ENCODE measurements at regions not wholly inside any gene's neighbourhood (a gene's known extent, or its start where the extent isn't known, plus 50 kb on each side); places are given as distances from the start of the nearest gene placed in this dataset.

DNA sequence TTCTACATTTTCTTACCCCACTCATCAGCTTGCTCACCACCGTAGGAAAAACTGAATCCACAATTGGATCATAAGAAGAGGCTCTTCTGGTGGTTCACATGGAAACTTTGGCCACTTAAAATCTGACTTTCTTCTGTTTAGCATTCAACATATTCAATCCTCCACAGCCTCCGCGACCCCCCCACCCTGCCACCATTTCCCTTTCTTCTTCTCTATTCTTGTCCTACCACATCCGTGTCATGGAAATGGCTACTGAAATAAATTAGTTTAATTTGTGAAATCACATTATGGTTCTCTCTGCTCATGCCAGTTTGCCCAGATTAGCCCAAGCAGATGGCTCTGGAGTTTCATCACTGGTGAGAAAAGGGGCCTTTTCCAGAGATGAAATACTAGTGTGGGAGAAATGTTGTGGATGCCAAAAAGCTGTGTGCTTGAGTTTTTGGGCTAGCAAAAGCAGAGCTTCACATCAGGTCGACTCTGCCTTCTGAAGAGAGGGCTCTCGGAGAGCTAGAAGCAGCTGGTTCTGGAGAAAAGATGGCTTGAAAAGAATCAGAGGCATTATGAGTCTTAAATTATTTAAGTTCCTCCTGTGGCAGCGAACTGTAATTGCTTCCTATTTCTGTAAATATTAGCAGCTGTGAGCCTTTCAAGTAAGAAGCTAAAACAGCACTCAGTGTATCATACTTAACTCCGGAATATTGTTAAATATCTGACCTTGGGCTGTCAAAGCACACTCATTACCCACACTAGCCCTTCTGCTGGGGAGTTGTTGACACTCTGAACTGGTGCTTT lies 107.1 kb downstream of the MAT2B start:
- no peaks in the 10 kb centered on the region for H3K9me3 ChIP-seq (ENCODE audit: low read length)
- no peak overlapping the region for H3K9ac ChIP-seq (ENCODE audit: low read length)
- H3F3A ChIP-seq (ENCODE audit: insufficient read depth, low read length), result no peaks in the 10 kb centered on the region
- no peaks in the 10 kb centered on the region for H4K20me1 ChIP-seq (ENCODE audit: insufficient read depth, low read length)
- no peaks in the 10 kb centered on the region for H3K36me3 ChIP-seq (ENCODE audit: insufficient read depth, low read length)
- no peak overlapping the region for H3K4me3 ChIP-seq (ENCODE audit: low read depth, low read length, poor library complexity, severe bottlenecking)
- no peaks in the 10 kb centered on the region for H3K9me2 ChIP-seq (ENCODE audit: low read depth, low read length)
- TF ChIP-seq, protein P1, sequence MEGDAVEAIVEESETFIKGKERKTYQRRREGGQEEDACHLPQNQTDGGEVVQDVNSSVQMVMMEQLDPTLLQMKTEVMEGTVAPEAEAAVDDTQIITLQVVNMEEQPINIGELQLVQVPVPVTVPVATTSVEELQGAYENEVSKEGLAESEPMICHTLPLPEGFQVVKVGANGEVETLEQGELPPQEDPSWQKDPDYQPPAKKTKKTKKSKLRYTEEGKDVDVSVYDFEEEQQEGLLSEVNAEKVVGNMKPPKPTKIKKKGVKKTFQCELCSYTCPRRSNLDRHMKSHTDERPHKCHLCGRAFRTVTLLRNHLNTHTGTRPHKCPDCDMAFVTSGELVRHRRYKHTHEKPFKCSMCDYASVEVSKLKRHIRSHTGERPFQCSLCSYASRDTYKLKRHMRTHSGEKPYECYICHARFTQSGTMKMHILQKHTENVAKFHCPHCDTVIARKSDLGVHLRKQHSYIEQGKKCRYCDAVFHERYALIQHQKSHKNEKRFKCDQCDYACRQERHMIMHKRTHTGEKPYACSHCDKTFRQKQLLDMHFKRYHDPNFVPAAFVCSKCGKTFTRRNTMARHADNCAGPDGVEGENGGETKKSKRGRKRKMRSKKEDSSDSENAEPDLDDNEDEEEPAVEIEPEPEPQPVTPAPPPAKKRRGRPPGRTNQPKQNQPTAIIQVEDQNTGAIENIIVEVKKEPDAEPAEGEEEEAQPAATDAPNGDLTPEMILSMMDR (IDR thresholded peaks at IDR 0.05; ENCODE audit: low read length), result no peak
- no peak for TF ChIP-seq EZH2 (IDR thresholded peaks at IDR 0.05; ENCODE audit: borderline replicate concordance, low read length)
- no peak overlapping the region for H2AFZ ChIP-seq (ENCODE audit: low read length)
- no peaks in the 10 kb centered on the region for H3K27me3 ChIP-seq (ENCODE audit: insufficient read depth, low read length)
- no peak overlapping the region for H3K27ac ChIP-seq (ENCODE audit: low read depth, low read length, poor library complexity, severe bottlenecking)
- H3K4me1 ChIP-seq (ENCODE audit: insufficient read depth, low read length, severe bottlenecking), result no peaks in the 10 kb centered on the region
- no peaks in the 10 kb centered on the region for H3K79me2 ChIP-seq (ENCODE audit: insufficient read depth, low read length)
- H3K4me2 ChIP-seq (ENCODE audit: low read length), result no peak overlapping the region

DNA sequence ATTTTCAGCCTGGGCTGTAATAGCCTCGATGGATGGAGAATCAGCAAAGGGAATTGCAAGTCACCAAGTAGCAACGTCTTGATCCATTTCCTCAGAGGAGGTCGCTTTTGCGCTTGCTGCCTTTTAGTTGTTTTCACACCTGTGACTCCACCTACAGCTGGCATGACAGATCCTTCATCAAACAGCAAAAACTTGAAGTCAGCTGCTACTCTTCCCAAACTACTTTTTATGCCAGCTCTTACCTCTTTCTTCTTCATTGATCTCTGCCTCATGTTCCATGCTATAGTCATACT lies 107.7 kb downstream of the MAT2B start:
- H3K9me3 ChIP-seq (ENCODE audit: low read length), result no peaks in the 10 kb centered on the region
- H3K27ac ChIP-seq (ENCODE audit: low read depth, low read length, poor library complexity, severe bottlenecking), result no peak overlapping the region
- H3K36me3 ChIP-seq (ENCODE audit: insufficient read depth, low read length), result no peaks in the 10 kb centered on the region
- H3K79me2 ChIP-seq (ENCODE audit: insufficient read depth, low read length), result no peaks in the 10 kb centered on the region
- H3K9me2 ChIP-seq (ENCODE audit: low read depth, low read length), result no peaks in the 10 kb centered on the region
- H2AFZ ChIP-seq (ENCODE audit: low read length), result no peak overlapping the region
- H4K20me1 ChIP-seq (ENCODE audit: insufficient read depth, low read length), result no peaks in the 10 kb centered on the region
- no peaks in the 10 kb centered on the region for H3F3A ChIP-seq (ENCODE audit: insufficient read depth, low read length)
- no peak overlapping the region for H3K4me2 ChIP-seq (ENCODE audit: low read length)
- H3K27me3 ChIP-seq (ENCODE audit: insufficient read depth, low read length), result no peaks in the 10 kb centered on the region
- TF ChIP-seq EZH2 (IDR thresholded peaks at IDR 0.05; ENCODE audit: borderline replicate concordance, low read length), result no peak
- TF ChIP-seq, protein P1 (IDR thresholded peaks at IDR 0.05; ENCODE audit: low read length), result no peak
- no peaks in the 10 kb centered on the region for H3K4me1 ChIP-seq (ENCODE audit: insufficient read depth, low read length, severe bottlenecking)
- no peak overlapping the region for H3K9ac ChIP-seq (ENCODE audit: low read length)
- H3K4me3 ChIP-seq (ENCODE audit: low read depth, low read length, poor library complexity, severe bottlenecking), result no peak overlapping the region

DNA sequence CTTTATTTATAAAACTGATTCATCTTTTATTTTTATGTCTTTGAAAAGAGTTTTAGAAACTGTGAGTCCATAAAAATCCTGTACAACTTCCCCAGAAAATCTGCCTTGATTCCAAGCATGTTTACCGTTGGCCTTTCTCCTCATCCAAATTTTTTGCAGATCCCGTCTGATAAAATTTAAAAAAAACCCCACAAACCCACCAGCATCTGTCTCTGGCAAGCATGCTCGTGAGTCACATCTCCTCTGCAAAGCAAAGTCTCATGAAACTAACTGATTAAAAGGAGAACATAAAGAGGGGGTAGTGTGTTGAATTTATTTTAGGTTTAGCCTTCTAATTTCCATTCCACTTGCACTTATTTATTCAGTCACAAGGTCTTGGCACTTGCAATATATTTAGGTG lies 109.4 kb downstream of the MAT2B start:
- H3K36me3 ChIP-seq (ENCODE audit: insufficient read depth, low read length), result no peaks in the 10 kb centered on the region
- H3K4me2 ChIP-seq (ENCODE audit: low read length), result no peak overlapping the region
- H3F3A ChIP-seq (ENCODE audit: insufficient read depth, low read length), result no peaks in the 10 kb centered on the region
- no peak overlapping the region for H3K27ac ChIP-seq (ENCODE audit: low read depth, low read length, poor library complexity, severe bottlenecking)
- no peaks in the 10 kb centered on the region for H3K4me1 ChIP-seq (ENCODE audit: insufficient read depth, low read length, severe bottlenecking)
- no peaks in the 10 kb centered on the region for H3K9me2 ChIP-seq (ENCODE audit: low read depth, low read length)
- no peak overlapping the region for H2AFZ ChIP-seq (ENCODE audit: low read length)
- H3K27me3 ChIP-seq (ENCODE audit: insufficient read depth, low read length), result no peaks in the 10 kb centered on the region
- H4K20me1 ChIP-seq (ENCODE audit: insufficient read depth, low read length), result no peaks in the 10 kb centered on the region
- H3K4me3 ChIP-seq (ENCODE audit: low read depth, low read length, poor library complexity, severe bottlenecking), result no peak overlapping the region
- H3K9me3 ChIP-seq (ENCODE audit: low read length), result no peaks in the 10 kb centered on the region
- no peak overlapping the region for H3K9ac ChIP-seq (ENCODE audit: low read length)
- H3K79me2 ChIP-seq (ENCODE audit: insufficient read depth, low read length), result no peaks in the 10 kb centered on the region
- TF ChIP-seq EZH2 (IDR thresholded peaks at IDR 0.05; ENCODE audit: borderline replicate concordance, low read length), result no peak
- TF ChIP-seq, protein P1 (IDR thresholded peaks at IDR 0.05; ENCODE audit: low read length), result no peak
